IMR-90 (cell line): ENCODE measurements at regions not wholly inside any gene's neighbourhood (a gene's known extent, or its start where the extent isn't known, plus 50 kb on each side); places are given as distances from the start of the nearest gene placed in this dataset.
"Not testable (repeated sequence)": the region's sequence is repeated elsewhere in the genome, so short reads cannot be mapped to it uniquely, and the experiment has no call there.

Source experiments
- ATAC-seq: fragments of 200-7000 bp; cut with Tn5 transposase; 2 replicates; pipeline ENCODE4 v1.9.1; 2020; ENCODE audit warnings: low read depth, mild to moderate bottlenecking, moderate library complexity
- BruUV-seq: library from RNA; stranded (reverse); fragments of 400-500 nt; replicated peaks from 2 replicates; lab custom pipeline; 2021; lab: Mats Ljungman, UMichigan
- CTCF ChIA-PET: fragments of 300-600 bp; formaldehyde crosslinking; extraction: SDS; loops from one replicate; lab custom pipeline; 2021; ENCODE audit warnings: antibody characterized with exemption; lab: Yijun Ruan, JAX
- POLR2A ChIA-PET: fragments of 300-600 bp; sonication (Branson Sonifier 250); formaldehyde crosslinking; loops from one replicate; lab custom pipeline; 2022; ENCODE audit warnings: antibody characterized with exemption; ENCODE audit not compliant: unreplicated experiment; lab: Charles Lee
- DNase-seq: peaks from one replicate; pipeline ENCODE4 v3.0.0; 2013
- H2AFZ ChIP-seq: replicated peaks from 2 replicates; pipeline ENCODE3; 2013; ENCODE audit warnings: low read length, mild to moderate bottlenecking; ENCODE audit not compliant: poor library complexity
- H2AK5ac ChIP-seq: 2 replicates; pipeline ENCODE4 v1.6.1; 2013; ENCODE audit warnings: low read depth, low read length, inconsistent platforms
- H2AK9ac ChIP-seq: replicated peaks from 2 replicates; pipeline ENCODE3; 2013; ENCODE audit warnings: mild to moderate bottlenecking, low read depth, low read length, moderate library complexity; ENCODE audit not compliant: poor library complexity
- H2BK120ac ChIP-seq: 2 replicates; pipeline ENCODE4 v1.6.1; 2013; ENCODE audit warnings: low read depth, low read length, inconsistent platforms
- H2BK15ac ChIP-seq: 3 replicates; pipeline ENCODE4 v1.6.1; 2013; ENCODE audit warnings: low read depth, low read length, inconsistent platforms
- H2BK20ac ChIP-seq: 2 replicates; pipeline ENCODE4 v1.6.1; 2013; ENCODE audit warnings: low read depth, mild to moderate bottlenecking, inconsistent platforms, low read length, moderate library complexity
- H2BK5ac ChIP-seq: 2 replicates; pipeline ENCODE4 v1.6.1; 2013; ENCODE audit warnings: mild to moderate bottlenecking, low read depth, low read length, inconsistent platforms; ENCODE audit not compliant: poor library complexity, severe bottlenecking
- H3K14ac ChIP-seq: replicated peaks from 2 replicates; pipeline ENCODE4 v1.6.1; 2013; ENCODE audit warnings: low read depth, low read length, inconsistent platforms
- H3K18ac ChIP-seq: 2 replicates; pipeline ENCODE4 v1.6.1; 2013; ENCODE audit warnings: low read depth, low read length, control low read depth
- H3K23ac ChIP-seq: 2 replicates; pipeline ENCODE4 v1.6.1; 2013; ENCODE audit warnings: low read depth, low read length, inconsistent platforms
- H3K27ac ChIP-seq: 2 replicates; pipeline ENCODE4 v1.5.1; 2013; ENCODE audit warnings: mild to moderate bottlenecking, control low read depth, low read length; ENCODE audit not compliant: insufficient read depth
- H3K27me3 ChIP-seq: 2 replicates; pipeline ENCODE4 v1.6.1; 2013; ENCODE audit warnings: low read length; ENCODE audit not compliant: control insufficient read depth, insufficient read depth
- H3K36me3 ChIP-seq: 2 replicates; pipeline ENCODE4 v1.6.1; 2013; ENCODE audit warnings: low read length, mixed read lengths; ENCODE audit not compliant: control insufficient read depth, insufficient read depth
- H3K4ac ChIP-seq: 2 replicates; pipeline ENCODE4 v1.6.1; 2013; ENCODE audit warnings: low read depth, low read length, inconsistent platforms
- H3K4me1 ChIP-seq: 2 replicates; pipeline ENCODE4 v1.6.1; 2013; ENCODE audit warnings: low read length, mixed read lengths; ENCODE audit not compliant: control insufficient read depth, insufficient read depth
- H3K4me2 ChIP-seq: 2 replicates; pipeline ENCODE4 v1.6.1; 2013; ENCODE audit warnings: low read depth, mild to moderate bottlenecking, control low read depth, low read length, moderate library complexity
- H3K4me3 ChIP-seq: 2 replicates; pipeline ENCODE4 v1.5.1; 2013; ENCODE audit warnings: low read depth, mild to moderate bottlenecking, control low read depth, low read length, moderate library complexity; ENCODE audit not compliant: insufficient read depth
- H3K56ac ChIP-seq: 2 replicates; pipeline ENCODE4 v1.6.1; 2013; ENCODE audit warnings: low read length, inconsistent platforms; ENCODE audit not compliant: insufficient read depth; ENCODE audit errors: extremely low read depth
- H3K79me1 ChIP-seq, 2 experiments: 2 replicates each; pipeline ENCODE4 v1.6.1; 2013; ENCODE audit warnings: low read length in 2 of 2, inconsistent platforms in 1 of 2, low read depth in 1 of 2
- H3K9ac ChIP-seq: 2 replicates; pipeline ENCODE4 v1.6.1; 2013; ENCODE audit warnings: low read depth, low read length, control low read depth
- H3K9me1 ChIP-seq: 2 replicates; pipeline ENCODE4 v1.6.1; 2013; ENCODE audit warnings: low read length, inconsistent platforms; ENCODE audit not compliant: insufficient read depth
- H3K9me3 ChIP-seq: 2 replicates; pipeline ENCODE4 v1.6.1; 2013; ENCODE audit warnings: low read length; ENCODE audit not compliant: control insufficient read depth, insufficient read depth
- H4K20me1 ChIP-seq: 2 replicates; pipeline ENCODE4 v1.6.1; 2013; ENCODE audit warnings: low read length, inconsistent platforms; ENCODE audit not compliant: insufficient read depth
- H4K5ac ChIP-seq: 2 replicates; pipeline ENCODE4 v1.6.1; 2013; ENCODE audit warnings: mild to moderate bottlenecking, low read depth, low read length, control low read depth
- H4K8ac ChIP-seq, 2 experiments: 2 replicates each; pipeline ENCODE4 v1.6.1; 2013; ENCODE audit warnings: low read depth in 2 of 2, low read length in 2 of 2, control low read depth in 1 of 2, inconsistent platforms in 1 of 2
- H4K91ac ChIP-seq: 2 replicates; pipeline ENCODE4 v1.6.1; 2013; ENCODE audit warnings: low read depth, low read length, inconsistent platforms; ENCODE audit not compliant: insufficient read depth
- WGBS, 2 experiments: methylation state at CpG; one replicate each; pipeline versions ENCODE4 v1.1.5 to v1.1.7; 2013; ENCODE audit warnings: missing lambda C conversion rate in 2 of 2; ENCODE audit not compliant: insufficient read length in 1 of 2; ENCODE audit errors: extremely low coverage in 2 of 2; 5-methylcytosine and 5-hydroxymethylcytosine counted together
- dilution Hi-C: fragments of 300-500 bp; cut with HindIII; formaldehyde crosslinking; loops from one replicate; pipeline ENCODE4 v1.14.3; 2018; ENCODE audit warnings: low sequenced_read_pairs; ENCODE audit not compliant: unreplicated experiment
- in situ Hi-C: fragments of 300-500 bp; cut with MboI; formaldehyde crosslinking; loops from 3 replicates; pipeline ENCODE4 v1.14.3; 2019; ENCODE audit warnings: low sequenced_read_pairs, inconsistent platforms, mixed read lengths
- intact Hi-C: fragments of 100-400 bp; cut with micrococcal nuclease; formaldehyde crosslinking; loops from 2 replicates; pipeline ENCODE4 v1.10.0; 2022

DNA sequence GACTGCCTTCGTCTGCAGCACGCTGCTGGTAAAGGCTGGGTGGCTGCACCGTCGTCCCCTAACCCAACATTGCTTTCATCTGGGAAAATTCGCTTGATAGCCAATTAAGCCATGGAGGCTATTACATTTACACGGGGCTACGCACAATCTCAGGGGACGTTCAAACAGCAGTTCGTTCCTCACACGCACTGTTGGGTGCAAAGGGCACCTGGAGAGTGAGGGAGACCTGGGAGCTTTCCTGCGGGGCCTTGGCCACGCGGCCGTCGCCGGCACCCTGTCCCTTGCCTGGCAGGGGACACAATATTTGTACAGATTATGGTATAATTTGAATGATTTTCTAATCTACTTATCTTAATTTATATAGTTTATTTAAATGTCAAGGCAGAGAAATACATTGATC, 76.2 kb upstream of the AGAP9 start:
- DNase-seq, H3K36me3 ChIP-seq, dilution Hi-C loops, BruUV-seq, H3K23ac ChIP-seq, H2BK20ac ChIP-seq, H2BK5ac ChIP-seq, H3K9me3 ChIP-seq, H2AK9ac ChIP-seq, intact Hi-C loops, H3K14ac ChIP-seq, H4K5ac ChIP-seq, in situ Hi-C loops, H3K27ac ChIP-seq, H3K9me1 ChIP-seq, POLR2A ChIA-PET, H3K4me1 ChIP-seq, H2BK120ac ChIP-seq, CTCF ChIA-PET, H2BK15ac ChIP-seq, H4K8ac ChIP-seq, H4K20me1 ChIP-seq, H3K18ac ChIP-seq, H2AFZ ChIP-seq, H3K79me1 ChIP-seq, H3K4me3 ChIP-seq, H3K9ac ChIP-seq, H2AK5ac ChIP-seq, ATAC-seq, H3K56ac ChIP-seq, H3K4me2 ChIP-seq, H3K27me3 ChIP-seq, H4K91ac ChIP-seq, H3K4ac ChIP-seq: not testable (repeated sequence)
- no CpG with 5 or more reads among the region's 16 CpGs for WGBS, 2 experiments

DNA sequence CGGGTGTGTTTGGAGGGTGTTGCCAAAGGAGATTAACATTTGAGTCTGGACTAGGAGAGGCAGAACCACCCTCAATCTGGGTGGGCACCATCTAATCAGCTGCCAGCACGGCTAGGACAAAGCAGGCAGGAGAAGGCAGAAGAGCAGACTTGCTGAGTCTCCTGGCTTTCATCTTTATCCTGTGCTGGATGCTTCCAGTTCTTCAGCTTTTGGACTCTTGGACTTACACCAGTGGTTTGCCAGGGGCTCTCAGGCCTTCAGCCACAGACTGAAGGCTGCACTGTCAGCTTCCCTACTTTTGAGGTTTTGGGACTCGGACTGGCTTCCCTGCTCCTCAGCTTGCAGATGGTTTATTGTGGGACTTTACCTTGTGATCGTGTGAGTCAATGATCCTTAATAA, 70.4 kb upstream of the AGAP9 start:
- H4K5ac ChIP-seq, H2BK120ac ChIP-seq, H2AK5ac ChIP-seq, intact Hi-C loops, H3K27me3 ChIP-seq, H3K14ac ChIP-seq, H4K20me1 ChIP-seq, H3K23ac ChIP-seq, H4K91ac ChIP-seq, H2AFZ ChIP-seq, H3K56ac ChIP-seq, H3K9me1 ChIP-seq, H2BK5ac ChIP-seq, H3K79me1 ChIP-seq, CTCF ChIA-PET, H3K4me2 ChIP-seq, H3K9ac ChIP-seq, ATAC-seq, POLR2A ChIA-PET, dilution Hi-C loops, DNase-seq, H3K9me3 ChIP-seq, H3K27ac ChIP-seq, H2BK20ac ChIP-seq, H3K4me3 ChIP-seq, in situ Hi-C loops, H4K8ac ChIP-seq, H3K4me1 ChIP-seq, BruUV-seq, H2AK9ac ChIP-seq, H3K4ac ChIP-seq, H2BK15ac ChIP-seq, H3K36me3 ChIP-seq, H3K18ac ChIP-seq: not testable (repeated sequence)
- WGBS, 2 experiments = no CpG with 5 or more reads among the region's 4 CpGs
